ENCODE measurements at regions not wholly inside any gene's neighbourhood (a gene's known extent, or its start where the extent isn't known, plus 50 kb on each side); places are given as distances from the start of the nearest gene placed in this dataset.
"Not testable (repeated sequence)": the region's sequence is repeated elsewhere in the genome, so short reads cannot be mapped to it uniquely, and the experiment has no call there.

- DNase-seq = no peak
Measured at GRCh38 chr3:40756500-40756899, 231.7 kb downstream of the ZNF621 start.

- DNase-seq = not testable (repeated sequence)
Measured at GRCh38 chr3:40762771-40763170, 238.0 kb downstream of the ZNF621 start.

GRCh38 chr3:40763807-40764206, 239.0 kb downstream of the ZNF621 start:
- no peak for DNase-seq

- DNase-seq = no peak
Measured at GRCh38 chr3:40764747-40765146, 240.0 kb downstream of the ZNF621 start.

GRCh38 chr3:40765884-40766283, 241.1 kb downstream of the ZNF621 start:
- DNase-seq = no peak

GRCh38 chr3:40766396-40766795, 241.6 kb downstream of the ZNF621 start:
- DNase-seq = no peak

GRCh38 chr3:40768046-40768445, 243.3 kb downstream of the ZNF621 start:
- DNase-seq = no peak

- DNase-seq = no peak
Measured at GRCh38 chr3:40768536-40768935, 243.8 kb downstream of the ZNF621 start.

- peak in 1 of 2 donors; percentile 20 for DNase-seq
Measured at GRCh38 chr3:40770061-40770460, 245.3 kb downstream of the ZNF621 start.

GRCh38 chr3:40771112-40771511, 246.4 kb downstream of the ZNF621 start:
- DNase-seq = no peak

- no peak for DNase-seq
Measured at GRCh38 chr3:40779039-40779438, 254.3 kb downstream of the ZNF621 start.

GRCh38 chr3:40780291-40780924, 255.6 kb downstream of the ZNF621 start:
- no peak for DNase-seq

GRCh38 chr3:40780925-40781406, 256.2 kb downstream of the ZNF621 start:
- no peak for DNase-seq

GRCh38 chr3:40782111-40782721, 257.5 kb downstream of the ZNF621 start:
- DNase-seq = no peak

- no peak for DNase-seq
Measured at GRCh38 chr3:40790746-40791145, 266.0 kb downstream of the ZNF621 start.

- no peak for DNase-seq
Measured at GRCh38 chr3:40793730-40794129, 269.0 kb downstream of the ZNF621 start.

- peak in 1 of 2 donors; percentile 19 for DNase-seq
Measured at GRCh38 chr3:40800343-40800742, 275.6 kb downstream of the ZNF621 start.

GRCh38 chr3:40801284-40801741, 276.6 kb downstream of the ZNF621 start:
- no peak for DNase-seq

- no peak for DNase-seq
Measured at GRCh38 chr3:40803311-40803710, 278.6 kb downstream of the ZNF621 start.

- DNase-seq = no peak
Measured at GRCh38 chr3:40805456-40805855, 280.7 kb downstream of the ZNF621 start.

- no peak for DNase-seq
Measured at GRCh38 chr3:40810813-40811212, 286.1 kb downstream of the ZNF621 start.

- DNase-seq = no peak
Measured at GRCh38 chr3:40817017-40817416, 292.3 kb downstream of the ZNF621 start.

GRCh38 chr3:40821315-40821714, 296.6 kb downstream of the ZNF621 start:
- DNase-seq = no peak

- DNase-seq = no peak
Measured at GRCh38 chr3:40827226-40827625, 302.5 kb downstream of the ZNF621 start.

Data from CD4-positive, alpha-beta T cell treated with Interleukin-4 for 1 hour (primary cell).